ENCODE measurements at regions not wholly inside any gene's neighbourhood (a gene's known extent, or its start where the extent isn't known, plus 50 kb on each side); places are given as distances from the start of the nearest gene placed in this dataset.

- TF ChIP-seq CTCF (IDR thresholded peaks at IDR 0.05) (no peak), POLR2A (IDR thresholded peaks at IDR 0.05) (no peak)
Measured at GRCh38 chr2:22947741-22948140, 437.2 kb upstream of the KLHL29 start.

Data from testis (tissue), 2 donors.